IPS DF 4.7 (cell line): ENCODE measurements at regions not wholly inside any gene's neighbourhood (a gene's known extent, or its start where the extent isn't known, plus 50 kb on each side); places are given as distances from the start of the nearest gene placed in this dataset.

Source experiments
- DNase-seq: peaks from one replicate; pipeline ENCODE4 v3.0.0-alpha.2; 2013; ENCODE audit warnings: low spot score; ENCODE audit errors: extremely low read depth

DNA sequence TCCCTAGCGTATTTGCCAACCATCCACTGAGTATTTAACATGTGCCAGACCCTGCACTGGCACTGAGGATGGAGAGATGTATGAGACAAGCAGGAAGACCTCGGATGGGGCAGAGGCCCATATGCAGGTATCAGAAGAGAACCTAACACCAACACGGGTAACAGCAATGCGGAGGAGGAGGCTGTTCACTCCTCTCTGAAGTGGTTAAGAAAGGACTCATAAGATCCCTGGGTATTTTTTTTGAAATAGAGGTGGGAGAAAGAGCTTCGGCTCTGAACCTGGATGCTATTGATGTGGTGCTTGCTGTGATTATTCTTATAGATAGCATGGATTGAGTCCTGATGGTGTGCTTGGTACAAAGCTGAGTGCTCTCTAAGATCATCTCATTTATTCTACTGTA lies 418.3 kb downstream of the LPIN1 start:
- no peak for DNase-seq

DNA sequence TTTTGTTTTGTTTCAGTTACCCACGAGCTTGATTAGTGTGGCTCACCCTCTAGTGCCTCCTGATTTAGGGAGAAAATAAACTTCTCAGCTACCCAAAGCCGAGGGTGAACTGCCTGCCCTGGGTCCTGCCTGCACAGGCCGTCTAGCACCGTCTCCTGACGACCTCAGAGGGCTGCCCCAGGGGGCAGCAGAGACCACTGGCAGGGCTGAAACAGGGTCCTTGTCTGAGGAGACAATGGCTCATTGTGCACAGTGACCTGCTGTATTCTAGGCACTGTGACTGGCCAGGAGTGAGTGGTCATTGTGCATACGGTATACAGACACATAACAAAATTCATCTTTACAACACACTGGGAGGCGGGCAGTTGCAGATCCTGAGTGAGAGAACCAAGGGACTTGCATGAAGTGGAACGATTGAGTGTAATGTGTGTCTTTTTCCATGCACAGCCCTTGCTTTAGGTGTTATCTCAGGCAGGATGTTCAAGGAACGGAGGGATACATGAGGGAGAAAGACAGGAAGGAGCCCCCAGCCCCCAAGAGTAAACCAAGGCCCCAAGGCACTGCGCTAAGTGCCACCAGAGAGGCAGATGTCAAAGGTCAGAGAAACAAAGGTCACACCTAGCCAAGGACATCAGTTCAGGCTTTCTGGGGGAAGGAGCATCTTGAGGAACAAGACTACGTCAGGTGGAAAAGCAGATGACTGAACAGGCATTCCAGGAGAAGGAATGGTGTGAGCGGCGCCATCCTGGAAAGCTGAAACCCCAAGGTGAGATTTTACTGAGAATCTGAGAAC lies 421.3 kb downstream of the LPIN1 start:
- no peak for DNase-seq

DNA sequence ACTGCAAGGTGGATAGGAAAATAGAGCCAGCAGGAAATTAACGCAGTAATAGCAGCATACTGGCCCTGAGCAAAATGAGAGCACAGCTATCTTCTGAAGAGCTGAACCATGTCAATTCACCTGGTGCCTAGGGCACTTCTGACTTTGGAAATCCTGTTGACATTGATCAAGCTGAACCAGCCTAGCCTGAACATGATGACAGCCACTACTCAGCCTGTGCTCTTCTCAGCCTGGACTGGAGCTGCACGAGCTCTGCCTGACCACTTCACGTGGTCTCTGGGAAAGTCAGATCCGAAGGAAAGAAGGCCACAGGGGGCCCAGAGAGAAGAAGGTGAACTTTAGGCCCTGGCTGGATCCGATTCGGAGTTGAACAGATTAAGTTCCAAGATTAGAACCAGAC lies 421.9 kb downstream of the LPIN1 start:
- DNase-seq = no peak

DNA sequence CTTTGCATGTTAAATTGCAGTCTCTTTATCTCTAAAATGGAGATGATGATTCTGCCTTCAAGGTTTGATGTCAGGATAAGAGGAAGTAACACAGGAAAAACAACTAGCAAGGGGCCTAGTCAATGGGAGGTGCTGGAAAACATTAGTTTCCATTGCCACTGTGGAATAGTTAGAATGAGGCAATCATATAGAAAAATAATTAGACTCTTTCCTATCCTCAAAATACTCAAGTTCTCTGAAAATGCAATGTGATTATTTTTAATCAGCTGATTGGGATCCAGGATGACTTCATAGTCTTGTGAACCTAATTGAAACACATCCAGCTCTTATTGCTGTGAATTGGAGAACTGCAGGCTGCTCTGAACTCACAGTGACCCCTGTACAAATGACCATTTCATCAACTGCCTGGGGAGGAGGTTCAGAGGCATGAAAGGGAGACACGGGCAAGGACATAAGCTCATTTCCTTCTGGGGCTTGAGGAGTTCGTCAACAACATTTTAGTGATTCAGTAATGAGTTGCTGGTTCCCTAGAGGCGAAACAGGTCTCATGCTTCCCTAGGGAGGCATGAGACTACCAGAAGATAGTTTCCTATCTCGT lies 422.5 kb downstream of the LPIN1 start:
- no peak for DNase-seq

DNA sequence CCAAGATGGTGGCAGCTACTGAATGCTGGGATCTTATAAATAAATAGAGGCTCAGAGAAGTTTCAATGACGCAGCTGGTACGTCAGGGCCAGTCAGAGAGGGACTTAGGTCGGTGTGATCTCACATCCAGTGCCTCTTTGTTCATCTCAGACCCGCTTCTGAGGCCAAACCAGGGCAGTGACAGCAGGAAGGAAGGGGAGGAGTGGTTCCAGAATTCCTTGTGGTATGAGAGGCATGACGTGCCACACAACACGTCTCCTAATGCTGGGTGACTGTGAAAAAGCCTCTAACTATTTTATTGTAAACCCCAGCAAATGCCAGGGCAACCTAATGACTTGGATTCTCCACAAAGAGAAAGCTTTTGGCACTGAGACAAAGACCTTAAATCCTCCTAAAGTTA lies 423.3 kb downstream of the LPIN1 start:
- DNase-seq = no peak

DNA sequence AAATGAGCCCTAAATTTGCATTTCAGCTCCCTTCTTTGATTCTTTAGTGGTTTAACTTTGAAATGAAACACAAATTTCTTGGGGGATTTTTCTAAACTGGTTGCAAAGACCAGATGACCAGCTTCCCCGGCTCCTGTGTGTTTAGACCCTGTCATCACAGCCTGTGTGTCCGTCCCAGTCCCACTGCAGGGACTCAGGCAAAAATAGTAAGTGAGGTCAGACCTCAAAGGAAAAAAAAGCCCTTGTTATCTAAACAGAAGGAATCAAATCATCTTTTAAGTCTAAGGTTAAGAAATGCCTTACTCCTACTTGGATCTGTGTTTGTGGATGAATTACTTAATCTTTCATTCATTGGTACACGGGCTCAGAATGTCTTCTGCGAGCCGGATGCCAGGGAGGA lies 423.7 kb downstream of the LPIN1 start:
- DNase-seq = no peak

DNA sequence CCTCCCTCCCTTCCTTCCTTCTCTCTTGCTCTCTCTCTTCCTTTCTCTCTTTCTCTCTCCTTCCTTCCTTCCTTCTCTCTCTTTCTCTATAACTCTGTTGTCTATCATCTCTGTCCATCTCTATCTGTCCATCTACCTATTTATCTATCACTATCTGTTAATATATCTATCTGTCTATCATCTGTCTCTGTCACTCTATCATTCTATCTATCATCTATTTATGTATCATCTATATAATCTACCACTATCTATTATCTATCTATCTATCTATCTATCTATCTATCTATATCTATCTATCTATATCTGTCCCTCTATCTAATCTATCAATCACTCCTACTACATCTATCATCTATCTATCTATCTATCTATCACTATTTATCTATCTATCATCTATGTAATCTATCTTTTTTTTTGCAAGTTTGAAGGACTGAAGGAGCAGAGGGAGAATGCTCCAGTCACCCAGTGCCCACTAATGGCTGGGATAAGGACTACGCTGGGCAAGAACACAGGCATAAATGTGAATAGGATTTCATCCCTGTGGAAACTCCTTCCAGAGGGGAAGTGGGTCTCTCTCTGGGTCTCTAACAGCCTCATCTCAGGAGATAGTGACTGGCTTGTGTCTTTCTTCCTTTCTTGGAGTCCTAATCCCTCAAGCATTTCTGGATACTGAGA lies 427.0 kb downstream of the LPIN1 start:
- no peak for DNase-seq

DNA sequence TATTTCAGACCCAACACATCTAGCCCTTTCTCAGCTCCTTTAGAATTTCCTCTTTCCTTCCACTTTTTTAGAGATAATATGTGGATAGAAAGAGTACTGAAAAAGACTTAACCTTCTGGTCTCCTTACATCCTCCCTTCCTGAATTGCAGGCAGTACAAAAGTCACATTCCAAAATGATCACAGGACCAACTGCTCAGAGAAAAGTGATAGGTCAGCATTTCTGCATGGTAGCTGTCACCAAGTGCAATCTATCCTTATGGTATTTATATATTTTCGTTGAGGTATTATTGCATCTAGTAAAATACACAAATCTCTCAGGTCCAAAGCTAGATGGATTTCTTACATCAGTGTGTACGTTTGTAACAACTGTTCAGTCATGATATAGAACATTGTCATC lies 427.5 kb downstream of the LPIN1 start:
- DNase-seq = no peak

DNA sequence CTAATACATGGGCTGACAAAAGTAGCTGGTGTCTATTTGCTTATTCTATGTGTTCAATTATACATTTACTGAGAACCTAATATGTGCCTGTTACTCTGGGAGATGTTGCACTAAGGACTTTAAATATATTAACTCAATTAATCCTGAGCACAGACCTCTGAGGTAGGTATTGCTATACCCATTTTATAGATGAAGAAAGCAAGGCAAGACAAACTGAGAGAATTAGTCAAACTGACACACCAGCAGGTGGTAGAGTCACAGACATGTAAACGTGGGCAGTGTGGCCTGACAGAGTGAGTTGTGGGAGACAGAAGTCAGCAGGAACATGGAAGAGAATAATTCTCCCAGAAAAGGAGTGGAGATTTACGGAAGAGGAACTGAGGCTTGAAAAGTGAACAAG lies 428.9 kb downstream of the LPIN1 start:
- DNase-seq = no peak

DNA sequence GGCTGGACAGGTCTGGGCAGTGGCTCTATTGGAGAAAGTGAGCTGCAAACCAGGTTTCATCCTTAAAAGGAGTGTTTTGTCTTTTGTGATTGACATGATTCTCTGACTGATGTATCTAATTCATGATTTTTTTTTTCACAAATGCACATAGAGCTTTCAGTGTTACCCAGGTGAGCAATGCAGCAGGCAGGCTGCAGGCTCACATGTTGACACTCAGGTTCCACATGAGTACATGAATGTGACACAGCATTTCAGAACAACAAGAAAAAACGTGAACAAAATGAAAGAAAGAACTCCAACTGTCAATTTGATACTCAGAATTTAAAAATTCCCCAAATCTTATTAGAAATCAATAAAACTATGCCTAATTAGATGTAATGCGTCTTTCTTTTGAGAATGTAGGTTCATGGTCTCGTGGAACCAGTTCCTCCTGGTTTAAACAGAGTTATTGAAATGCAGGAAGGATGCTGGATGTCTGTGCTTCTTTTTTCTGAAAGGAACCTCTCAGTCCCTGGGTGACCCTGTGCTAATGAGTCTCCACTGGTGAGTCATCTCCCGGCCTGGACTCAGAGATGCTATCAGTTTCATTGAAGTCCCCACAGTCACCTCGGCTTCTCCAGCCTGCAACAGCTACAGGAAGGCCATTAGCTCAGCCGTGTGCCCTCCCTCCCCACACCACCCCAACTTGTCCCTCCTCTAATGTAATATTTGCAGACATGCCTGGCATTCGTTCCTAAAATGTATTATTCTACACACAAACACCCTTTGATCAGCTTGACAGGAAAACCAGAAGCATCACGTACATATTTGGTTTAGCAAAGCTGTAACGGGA lies 430.4 kb downstream of the LPIN1 start:
- DNase-seq = no peak

DNA sequence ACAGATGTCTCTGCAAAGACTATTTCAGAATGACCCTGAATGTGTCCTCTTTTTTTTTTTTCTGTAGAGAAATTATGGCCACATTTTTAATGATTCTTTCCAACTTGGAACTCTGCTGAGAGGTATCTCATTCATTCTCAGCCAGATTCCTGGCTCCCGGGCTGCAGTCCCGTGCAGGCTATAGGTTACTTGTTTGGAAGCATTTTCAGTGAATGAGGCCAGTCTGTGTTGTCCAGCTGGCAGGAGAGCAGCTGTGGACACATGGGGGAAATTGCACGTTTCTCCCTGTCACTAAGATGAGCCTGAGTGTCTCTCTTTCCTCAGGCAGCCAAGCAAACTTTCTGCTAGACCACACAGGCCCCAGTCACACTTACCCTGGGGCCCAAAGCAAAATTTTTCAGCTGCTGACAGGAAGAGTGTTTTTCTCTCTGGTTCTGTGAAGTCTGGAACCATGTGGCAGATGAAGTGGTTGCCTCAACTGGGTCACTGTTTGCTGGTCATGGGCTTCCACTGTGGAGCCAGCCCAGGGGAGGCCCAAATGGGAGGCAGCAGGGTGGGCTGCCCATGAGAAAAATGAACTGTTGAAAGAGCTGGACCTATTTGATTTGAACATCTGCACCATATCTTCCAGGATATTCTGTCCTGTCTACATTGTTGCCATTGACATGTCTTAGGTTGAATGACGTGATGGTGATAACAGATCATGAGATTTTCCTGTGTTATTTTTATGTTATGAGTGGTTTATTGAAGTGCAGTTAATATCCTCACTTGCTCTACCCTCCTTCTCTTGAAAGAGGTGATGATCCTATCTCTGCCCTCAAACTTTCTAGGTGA lies 431.2 kb downstream of the LPIN1 start:
- DNase-seq = no peak

DNA sequence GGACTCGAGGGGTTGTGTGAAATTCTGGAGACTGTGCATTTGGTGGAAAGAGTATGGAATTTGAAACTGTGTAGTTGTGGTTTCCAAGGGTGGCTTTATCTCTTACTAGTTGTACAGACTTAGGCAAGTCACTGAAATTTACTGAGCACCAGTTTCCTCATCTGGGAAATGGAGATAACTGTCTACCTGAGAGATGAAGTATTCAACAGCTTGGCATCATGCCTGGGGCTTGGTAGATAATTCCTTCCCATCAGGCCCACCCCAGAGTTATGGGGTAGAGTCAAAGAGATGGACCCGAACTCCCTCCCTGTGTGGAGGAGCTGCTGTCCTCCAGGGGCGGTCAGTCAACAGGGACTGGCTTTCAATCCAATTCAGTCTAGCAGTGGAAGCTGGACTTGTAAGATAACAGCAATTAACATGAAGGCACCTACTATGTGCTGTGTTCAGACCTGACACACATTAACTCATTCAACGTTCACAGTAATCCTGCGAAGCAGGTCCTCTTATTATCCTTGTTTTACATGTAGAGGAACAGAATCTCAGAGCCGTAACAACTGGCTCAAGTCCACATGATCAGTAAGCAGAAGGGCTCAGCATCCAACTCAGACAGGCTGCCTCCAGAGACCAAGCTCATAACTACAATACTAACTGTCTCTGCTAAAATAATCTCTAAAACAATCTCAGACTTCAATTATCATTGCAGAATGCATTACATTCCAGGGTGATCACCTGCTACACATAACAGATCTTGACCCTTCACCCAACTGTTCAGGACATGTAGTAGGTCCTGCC lies 432.1 kb downstream of the LPIN1 start:
- no peak for DNase-seq

DNA sequence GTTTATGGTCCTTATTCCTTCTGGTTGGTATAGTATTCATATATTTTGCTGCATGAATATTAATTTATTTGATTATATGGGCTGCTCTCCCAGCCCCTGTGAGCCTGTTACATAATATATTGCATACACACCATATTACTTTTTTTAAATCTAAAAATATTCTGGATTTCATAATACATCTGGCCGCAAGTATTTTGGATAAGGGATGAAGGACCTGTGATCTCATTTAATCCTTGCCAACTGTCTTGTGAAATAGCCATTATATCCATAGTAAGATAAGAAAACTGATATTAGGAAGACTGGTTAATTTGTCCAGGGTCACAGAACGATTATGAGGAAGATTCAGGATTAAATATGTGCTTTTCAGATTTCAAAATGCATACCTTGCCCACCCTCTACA lies 433.6 kb downstream of the LPIN1 start:
- DNase-seq = no peak

DNA sequence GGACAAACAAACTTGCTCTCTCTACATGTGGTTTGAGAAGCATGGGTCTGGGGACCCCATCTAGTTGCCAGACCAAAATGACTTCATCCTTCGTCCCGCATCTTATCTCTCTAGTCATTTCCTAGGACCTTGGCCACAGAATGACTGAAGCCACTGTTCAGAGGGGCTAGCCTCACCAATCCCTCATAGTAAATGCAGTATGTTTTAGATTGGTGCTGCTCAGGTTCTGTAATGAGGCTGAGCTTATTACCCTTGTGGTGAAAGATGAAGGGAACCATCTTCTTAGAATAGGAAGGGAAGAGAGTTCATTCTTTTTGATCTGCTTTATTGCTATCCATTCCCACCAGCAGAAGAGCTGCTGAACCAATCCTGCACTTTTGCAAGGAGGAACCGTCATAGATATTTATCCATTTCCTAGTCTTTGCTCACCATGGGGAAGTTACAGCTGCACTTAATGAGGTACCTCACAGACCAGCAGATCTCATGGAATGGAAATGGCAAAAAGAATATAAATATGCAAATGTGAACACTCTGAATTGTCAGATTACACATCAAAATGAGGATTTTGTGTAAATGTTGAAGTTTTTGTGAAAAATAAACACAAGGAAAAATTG lies 436.7 kb downstream of the LPIN1 start:
- no peak for DNase-seq

DNA sequence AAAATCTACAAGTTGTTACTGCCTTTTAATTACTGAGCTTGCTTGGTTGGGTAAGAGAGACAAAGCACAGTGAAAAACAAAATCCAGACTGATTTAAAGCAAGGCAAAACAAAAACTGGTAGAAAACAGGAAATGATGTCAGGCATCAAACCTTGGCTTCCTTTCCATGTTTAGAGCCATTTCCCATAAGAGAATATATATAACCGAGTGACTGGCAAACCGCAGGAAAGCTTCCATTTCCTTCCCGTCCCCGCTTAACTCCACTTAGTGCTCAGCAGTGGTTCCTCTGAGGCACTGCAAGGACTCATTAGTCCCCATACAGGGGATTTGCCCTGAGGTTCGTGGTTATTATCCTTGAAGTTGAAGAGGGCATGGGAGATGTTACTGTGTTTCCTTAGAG lies 446.3 kb downstream of the LPIN1 start:
- DNase-seq = no peak

DNA sequence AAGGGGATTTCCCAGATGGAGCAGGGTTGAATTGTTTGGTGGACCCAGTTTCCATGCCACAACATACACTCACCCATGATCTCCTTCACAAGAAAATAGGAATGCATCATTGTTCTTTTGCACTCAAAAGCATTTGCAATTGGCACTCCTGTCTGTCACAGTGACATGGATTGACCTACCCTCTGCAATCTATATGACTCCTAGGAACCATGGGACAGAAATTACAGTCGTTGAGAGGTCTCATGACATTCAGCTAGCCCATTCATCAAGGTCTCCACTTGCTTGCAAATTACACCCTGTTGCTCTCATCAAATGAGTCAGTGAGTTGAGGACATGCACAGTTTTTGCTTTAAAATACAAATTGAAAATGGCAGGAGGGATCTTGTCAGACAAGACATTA lies 448.5 kb downstream of the LPIN1 start:
- DNase-seq = no peak

DNA sequence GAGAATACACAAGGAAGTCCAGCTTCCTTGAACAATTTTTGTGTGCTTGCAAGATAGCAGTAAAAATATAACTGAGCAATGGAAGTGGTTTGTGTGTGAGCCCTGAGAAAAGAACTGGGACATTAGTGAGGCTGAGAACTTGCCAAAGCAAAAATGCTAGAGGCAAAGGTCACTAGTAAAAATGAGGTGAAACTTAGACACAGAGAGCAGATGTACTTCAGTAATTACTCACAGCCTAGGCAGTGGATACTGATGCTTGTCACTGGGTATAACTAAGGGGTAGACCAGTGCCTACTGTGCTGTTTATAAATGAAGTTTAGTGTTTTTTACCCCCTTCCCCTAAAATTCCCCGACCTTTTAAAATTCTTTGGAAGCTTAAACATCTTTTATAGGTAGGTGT lies 450.1 kb downstream of the LPIN1 start:
- DNase-seq = no peak

DNA sequence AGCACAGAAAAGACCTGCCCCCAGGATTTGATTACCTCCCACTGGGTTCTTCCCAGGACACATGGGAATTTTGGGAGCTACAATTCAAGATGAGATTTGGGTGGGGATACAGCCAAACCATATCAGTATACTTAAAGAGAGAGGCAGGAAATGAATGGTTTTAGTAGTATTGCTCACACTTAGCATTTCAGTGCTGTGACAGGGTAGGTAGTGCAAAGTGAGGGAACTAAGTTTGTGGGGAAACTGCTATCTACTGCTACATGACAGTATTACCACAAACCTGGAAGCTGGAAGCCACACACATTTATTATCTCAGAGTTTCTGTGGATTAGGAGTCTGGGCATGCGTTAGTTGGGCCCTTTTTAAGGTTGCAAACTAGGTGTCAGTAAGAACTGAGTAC lies 450.7 kb downstream of the LPIN1 start:
- DNase-seq = no peak

DNA sequence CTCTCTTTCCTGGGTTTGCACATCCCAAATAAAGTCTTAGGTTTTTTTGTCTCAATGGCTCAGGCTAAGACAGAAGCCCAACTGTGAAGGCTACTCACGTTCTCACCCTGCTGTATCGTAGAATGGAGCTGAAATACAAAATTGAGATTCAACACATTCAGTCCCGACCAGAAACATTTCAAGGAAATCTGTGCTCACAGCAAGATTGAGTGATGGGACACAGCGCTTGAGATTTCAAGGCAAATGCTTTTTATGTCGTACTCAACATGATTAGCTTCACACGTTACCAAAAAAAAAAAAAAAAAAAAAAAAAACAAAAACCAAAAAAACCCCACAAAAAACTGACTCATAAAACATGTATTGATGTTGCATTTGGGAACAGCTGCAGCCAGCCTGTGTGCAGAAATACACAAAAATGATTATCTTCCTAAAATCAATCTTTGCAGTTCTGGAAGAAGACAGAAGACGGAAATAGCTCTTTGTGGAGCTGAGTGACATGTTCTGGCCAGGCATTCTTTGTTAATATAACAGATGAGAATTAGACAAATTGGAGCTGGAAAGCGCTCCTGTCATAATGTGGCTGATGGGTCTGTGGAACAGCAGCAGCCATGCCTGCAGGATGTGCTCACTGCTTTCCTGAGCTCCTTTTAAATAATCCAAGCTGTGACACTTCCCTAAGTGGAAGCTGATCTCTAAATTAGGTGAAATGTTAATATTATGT lies 453.2 kb downstream of the LPIN1 start:
- DNase-seq = no peak
